22Rv1 (cell line): ENCODE measurements at regions not wholly inside any gene's neighbourhood (a gene's known extent, or its start where the extent isn't known, plus 50 kb on each side); places are given as distances from the start of the nearest gene placed in this dataset.

Experiments
- ZFX ChIP-seq: fragments of 450-650 bp; IDR thresholded peaks from 2 replicates; pipeline ENCODE4 v1.6.1; 2017; ENCODE audit warnings: antibody characterized with exemption, borderline replicate concordance
- TF ChIP-seq, protein P1 (sequence below): fragments of 450-650 bp; IDR thresholded peaks from 2 replicates; pipeline ENCODE4 v1.5.1; 2017; ENCODE audit warnings: mild to moderate bottlenecking

GRCh38 chr2:204122425-204122824, 185.9 kb downstream of the ICOS start:
- TF ChIP-seq, protein P1, sequence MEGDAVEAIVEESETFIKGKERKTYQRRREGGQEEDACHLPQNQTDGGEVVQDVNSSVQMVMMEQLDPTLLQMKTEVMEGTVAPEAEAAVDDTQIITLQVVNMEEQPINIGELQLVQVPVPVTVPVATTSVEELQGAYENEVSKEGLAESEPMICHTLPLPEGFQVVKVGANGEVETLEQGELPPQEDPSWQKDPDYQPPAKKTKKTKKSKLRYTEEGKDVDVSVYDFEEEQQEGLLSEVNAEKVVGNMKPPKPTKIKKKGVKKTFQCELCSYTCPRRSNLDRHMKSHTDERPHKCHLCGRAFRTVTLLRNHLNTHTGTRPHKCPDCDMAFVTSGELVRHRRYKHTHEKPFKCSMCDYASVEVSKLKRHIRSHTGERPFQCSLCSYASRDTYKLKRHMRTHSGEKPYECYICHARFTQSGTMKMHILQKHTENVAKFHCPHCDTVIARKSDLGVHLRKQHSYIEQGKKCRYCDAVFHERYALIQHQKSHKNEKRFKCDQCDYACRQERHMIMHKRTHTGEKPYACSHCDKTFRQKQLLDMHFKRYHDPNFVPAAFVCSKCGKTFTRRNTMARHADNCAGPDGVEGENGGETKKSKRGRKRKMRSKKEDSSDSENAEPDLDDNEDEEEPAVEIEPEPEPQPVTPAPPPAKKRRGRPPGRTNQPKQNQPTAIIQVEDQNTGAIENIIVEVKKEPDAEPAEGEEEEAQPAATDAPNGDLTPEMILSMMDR, result no peak
- TF ChIP-seq ZFX, result no peak
